Endothelial cell of umbilical vein (primary cell): ENCODE measurements at regions not wholly inside any gene's neighbourhood (a gene's known extent, or its start where the extent isn't known, plus 50 kb on each side); places are given as distances from the start of the nearest gene placed in this dataset.

Experiments
- POLR2A ChIP-seq: IDR thresholded peaks from 2 replicates; pipeline ENCODE4 v1.6.1; 2012; ENCODE audit warnings: low read depth, mild to moderate bottlenecking, control low read depth, low read length
- POLR2AphosphoS5 ChIP-seq: IDR thresholded peaks from 2 replicates; pipeline ENCODE4 v1.6.1; 2012; ENCODE audit warnings: low read depth, mild to moderate bottlenecking, control low read depth, low read length, moderate library complexity; ENCODE audit not compliant: insufficient read depth
- TF ChIP-seq, protein P1 (sequence below), 2 donors: IDR thresholded peaks; 1 replicate in 1 of 2; 2 replicates in 1 of 2; pipeline ENCODE4 v1.5.1; 2011; ENCODE audit warnings: low read length in 2 of 2, mild to moderate bottlenecking in 2 of 2, moderate library complexity in 2 of 2, control low read depth in 1 of 2, inconsistent platforms in 1 of 2, low read depth in 1 of 2; ENCODE audit not compliant: insufficient read depth in 1 of 2; ENCODE audit errors: extremely low read depth in 1 of 2

DNA sequence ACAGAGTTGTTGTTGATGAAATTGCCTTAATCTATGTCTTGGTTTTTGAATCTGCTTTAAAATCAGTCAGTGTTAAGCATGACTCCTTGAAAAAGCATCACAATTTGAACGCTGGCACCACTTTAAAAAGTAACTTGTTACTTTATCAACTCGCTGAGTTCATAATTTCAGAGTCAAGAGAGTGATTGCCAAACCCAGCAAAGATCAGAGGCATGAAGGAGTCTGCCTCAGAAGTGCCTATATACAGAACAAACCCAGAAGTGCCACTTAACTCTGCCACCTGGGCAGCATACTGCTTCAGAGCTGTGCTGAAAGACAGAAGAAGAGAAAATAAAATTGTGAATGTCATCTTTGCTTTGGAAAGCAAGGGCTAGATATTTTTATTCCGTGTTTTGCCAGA lies 73.6 kb upstream of the HCRTR2 start:
- no peak for TF ChIP-seq POLR2A
- TF ChIP-seq, protein P1, sequence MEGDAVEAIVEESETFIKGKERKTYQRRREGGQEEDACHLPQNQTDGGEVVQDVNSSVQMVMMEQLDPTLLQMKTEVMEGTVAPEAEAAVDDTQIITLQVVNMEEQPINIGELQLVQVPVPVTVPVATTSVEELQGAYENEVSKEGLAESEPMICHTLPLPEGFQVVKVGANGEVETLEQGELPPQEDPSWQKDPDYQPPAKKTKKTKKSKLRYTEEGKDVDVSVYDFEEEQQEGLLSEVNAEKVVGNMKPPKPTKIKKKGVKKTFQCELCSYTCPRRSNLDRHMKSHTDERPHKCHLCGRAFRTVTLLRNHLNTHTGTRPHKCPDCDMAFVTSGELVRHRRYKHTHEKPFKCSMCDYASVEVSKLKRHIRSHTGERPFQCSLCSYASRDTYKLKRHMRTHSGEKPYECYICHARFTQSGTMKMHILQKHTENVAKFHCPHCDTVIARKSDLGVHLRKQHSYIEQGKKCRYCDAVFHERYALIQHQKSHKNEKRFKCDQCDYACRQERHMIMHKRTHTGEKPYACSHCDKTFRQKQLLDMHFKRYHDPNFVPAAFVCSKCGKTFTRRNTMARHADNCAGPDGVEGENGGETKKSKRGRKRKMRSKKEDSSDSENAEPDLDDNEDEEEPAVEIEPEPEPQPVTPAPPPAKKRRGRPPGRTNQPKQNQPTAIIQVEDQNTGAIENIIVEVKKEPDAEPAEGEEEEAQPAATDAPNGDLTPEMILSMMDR (IDR thresholded peaks at IDR 0.05; ENCODE audit: extremely low read depth in 1 of 2, insufficient read depth in 1 of 2, low read depth in 1 of 2, low read length in 2 of 2), result no peak
- no peak for TF ChIP-seq POLR2AphosphoS5
